ENCODE measurements at regions not wholly inside any gene's neighbourhood (a gene's known extent, or its start where the extent isn't known, plus 50 kb on each side); places are given as distances from the start of the nearest gene placed in this dataset.

- in situ Hi-C loops (cut with HindIII; ENCODE audit: low pct_unique_long_range_greater_than_20kb, low sequenced_read_pairs), result no loop called here
- intact Hi-C loops (cut with micrococcal nuclease; ENCODE audit: unreplicated experiment), result no loop called here
- TF ChIP-seq SIN3A (IDR thresholded peaks at IDR 0.05; ENCODE audit: borderline replicate concordance, insufficient read depth, low read depth, low read length), result no peak
- no peak for TF ChIP-seq TCF7L2 (IDR thresholded peaks at IDR 0.05; ENCODE audit: low read depth, low read length)
- no peak for TF ChIP-seq POLR2AphosphoS5 (IDR thresholded peaks at IDR 0.05; ENCODE audit: low read depth, low read length)
- no peak for TF ChIP-seq REST (IDR thresholded peaks at IDR 0.05; ENCODE audit: insufficient read depth in 1 of 2, low read depth in 2 of 2, low read length in 1 of 2)
- TF ChIP-seq CTCF (IDR thresholded peaks at IDR 0.05), result no peak
- no peak for DNase-seq (ENCODE audit: low read depth, low spot score)
- Histone ChIP-seq H3K27me3 (ENCODE audit: control insufficient read depth, insufficient read depth, low read length) (no peaks in the 10 kb centered on the region), H3K27ac (ENCODE audit: low read length) (no peak overlapping the region), H3K4me3 (ENCODE audit: low read depth in 2 of 2, low read length in 2 of 2) (no peak overlapping the region), H3K36me3 (ENCODE audit: control insufficient read depth, insufficient read depth, low read length) (no peaks in the 10 kb centered on the region), H3K4me1 (ENCODE audit: control insufficient read depth, insufficient read depth, low read length) (no peaks in the 10 kb centered on the region), H3K9me3 (ENCODE audit: control insufficient read depth, insufficient read depth, low read depth, low read length) (no peaks in the 10 kb centered on the region)
- ChIA-PET POLR2A (no interaction called here), CTCF (no interaction called here)
- no TSS peak for BruUV-seq (replicated peaks)
- ATAC-seq, result no peak
Measured at GRCh38 chr1:242774256-242774655, 249.8 kb upstream of the PLD5 start.

GRCh38 chr1:242770366-242770765 lies 245.9 kb upstream of the PLD5 start:
- POLR2A ChIA-PET, result interaction anchor here (0.7 kb wide), 1 partner anchor 34 kb away, joined by 3 read pairs; no protein-coding TSS in a partner anchor
- ATAC-seq, result no peak

More at GRCh38 chr1:242770366-242770765, 245.9 kb upstream of the PLD5 start:
- DNase-seq (ENCODE audit: low read depth, low spot score), result no peak
- no peaks in the 10 kb centered on the region for H3K36me3 ChIP-seq (ENCODE audit: control insufficient read depth, insufficient read depth, low read length)
- no peaks in the 10 kb centered on the region for H3K4me1 ChIP-seq (ENCODE audit: control insufficient read depth, insufficient read depth, low read length)
- in situ Hi-C loops (cut with HindIII; ENCODE audit: low pct_unique_long_range_greater_than_20kb, low sequenced_read_pairs), result no loop called here
- H3K9me3 ChIP-seq (ENCODE audit: control insufficient read depth, insufficient read depth, low read depth, low read length), result no peaks in the 10 kb centered on the region
- no peak overlapping the region for H3K27ac ChIP-seq (ENCODE audit: low read length)
- H3K4me3 ChIP-seq (ENCODE audit: low read depth in 2 of 2, low read length in 2 of 2), result no peak overlapping the region
- TF ChIP-seq TCF7L2 (IDR thresholded peaks at IDR 0.05; ENCODE audit: low read depth, low read length) (no peak), CTCF (IDR thresholded peaks at IDR 0.05) (no peak), REST (IDR thresholded peaks at IDR 0.05; ENCODE audit: insufficient read depth in 1 of 2, low read depth in 2 of 2, low read length in 1 of 2) (no peak), SIN3A (IDR thresholded peaks at IDR 0.05; ENCODE audit: borderline replicate concordance, insufficient read depth, low read depth, low read length) (no peak), POLR2AphosphoS5 (IDR thresholded peaks at IDR 0.05; ENCODE audit: low read depth, low read length) (no peak)
- BruUV-seq (replicated peaks), result no TSS peak
- H3K27me3 ChIP-seq (ENCODE audit: control insufficient read depth, insufficient read depth, low read length), result no peaks in the 10 kb centered on the region
- intact Hi-C loops (cut with micrococcal nuclease; ENCODE audit: unreplicated experiment), result no loop called here
- CTCF ChIA-PET, result no interaction called here
